ENCODE measurements at regions not wholly inside any gene's neighbourhood (a gene's known extent, or its start where the extent isn't known, plus 50 kb on each side); places are given as distances from the start of the nearest gene placed in this dataset.

GRCh38 chr3:59380146-59380545 lies 330.3 kb upstream of the CFAP20DC start:
- TF ChIP-seq POLR2A (IDR thresholded peaks at IDR 0.05), result no peak
- no peak for TF ChIP-seq CTCF (IDR thresholded peaks at IDR 0.05)
- H3K27me3 ChIP-seq, result no peaks in the 10 kb centered on the region
- intact Hi-C loops (cut with DNase I), result no loop called here
- no peaks in the 10 kb centered on the region for H3K9me3 ChIP-seq (replicated peaks in 1 of 3)
- H3K36me3 ChIP-seq (replicated peaks in 1 of 2), result no peaks in the 10 kb centered on the region
- no peaks in the 10 kb centered on the region for H3K4me1 ChIP-seq (replicated peaks in 1 of 2)
- H3K27ac ChIP-seq, result no peak overlapping the region
- no peak overlapping the region for H3K4me3 ChIP-seq
- DNase-seq, result no peak

GRCh38 chr3:59374818-59375211 lies 325.0 kb upstream of the CFAP20DC start:
- Histone ChIP-seq H3K27me3 (no peaks in the 10 kb centered on the region), H3K4me1 (replicated peaks in 1 of 2) (no peaks in the 10 kb centered on the region), H3K9me3 (replicated peaks in 1 of 3) (no peaks in the 10 kb centered on the region), H3K4me3 (no peak overlapping the region), H3K27ac (no peak overlapping the region), H3K36me3 (replicated peaks in 1 of 2) (no peaks in the 10 kb centered on the region)
- WGBS, 4 donors, result 61 to 84% (median 74%) methylated on average over 3 of the region's 3 CpGs
- TF ChIP-seq POLR2A (IDR thresholded peaks at IDR 0.05) (no peak), CTCF (IDR thresholded peaks at IDR 0.05) (no peak)
- DNase-seq, result no peak
- intact Hi-C loops (cut with DNase I), result no loop called here

GRCh38 chr3:59374091-59374817 lies 324.4 kb upstream of the CFAP20DC start:
- TF ChIP-seq CTCF (IDR thresholded peaks at IDR 0.05) (no peak), POLR2A (IDR thresholded peaks at IDR 0.05) (no peak)
- no peak for DNase-seq
- Histone ChIP-seq H3K27ac (no peak overlapping the region), H3K27me3 (no peaks in the 10 kb centered on the region), H3K9me3 (replicated peaks in 1 of 3) (no peaks in the 10 kb centered on the region), H3K36me3 (replicated peaks in 1 of 2) (no peaks in the 10 kb centered on the region), H3K4me1 (replicated peaks in 1 of 2) (no peaks in the 10 kb centered on the region), H3K4me3 (no peak overlapping the region)
- WGBS, 4 donors, result 65 to 84% (median 77%) methylated on average over 6 of the region's 6 CpGs
- intact Hi-C loops (cut with DNase I), result no loop called here

GRCh38 chr3:59372346-59372745 lies 322.5 kb upstream of the CFAP20DC start:
- Histone ChIP-seq H3K36me3 (replicated peaks in 1 of 2) (no peaks in the 10 kb centered on the region), H3K27me3 (no peaks in the 10 kb centered on the region), H3K4me1 (replicated peaks in 1 of 2) (no peaks in the 10 kb centered on the region), H3K4me3 (no peak overlapping the region), H3K9me3 (replicated peaks in 1 of 3) (no peaks in the 10 kb centered on the region), H3K27ac (no peak overlapping the region)
- TF ChIP-seq POLR2A (IDR thresholded peaks at IDR 0.05) (no peak), CTCF (IDR thresholded peaks at IDR 0.05) (no peak)
- WGBS, 4 donors, result 43 to 58% (median 51%) methylated on average over 3 of the region's 3 CpGs
- intact Hi-C loops (cut with DNase I), result no loop called here
- no peak for DNase-seq
